ENCODE measurements at regions not wholly inside any gene's neighbourhood (a gene's known extent, or its start where the extent isn't known, plus 50 kb on each side); places are given as distances from the start of the nearest gene placed in this dataset.

- TF ChIP-seq ELF3 (CRISPR knock-in tag; IDR thresholded peaks at IDR 0.05): peak; percentile 89
- TF ChIP-seq MED1 (CRISPR knock-in tag; IDR thresholded peaks at IDR 0.05): peak; percentile 82
- peak; percentile 73 for TF ChIP-seq PHF5A (CRISPR knock-in tag; IDR thresholded peaks at IDR 0.05; ENCODE audit: low read depth, unreplicated experiment)
- peak; percentile 48; the same call in 1 of the 2 replicates for TF ChIP-seq MIER2 (CRISPR knock-in tag; IDR thresholded peaks at IDR 0.05)
- peak; percentile 57; the same call in 1 of the 2 replicates for TF ChIP-seq ZBTB44 (CRISPR knock-in tag; IDR thresholded peaks at IDR 0.05)
- TF ChIP-seq HMG20B (CRISPR knock-in tag; conservative IDR thresholded peaks at IDR 0.05): peak; percentile 98
- TF ChIP-seq ZNF296 (CRISPR knock-in tag; conservative IDR thresholded peaks at IDR 0.05): no peak
- no peak for TF ChIP-seq KAT2B (IDR thresholded peaks at IDR 0.05; ENCODE audit: borderline replicate concordance, low read depth, low read length)
- TF ChIP-seq PHF21A (CRISPR knock-in tag; IDR thresholded peaks at IDR 0.05): peak; percentile 97
- TF ChIP-seq ZNF740 (CRISPR knock-in tag; IDR thresholded peaks at IDR 0.05): no peak
- TF ChIP-seq CSRNP1 (CRISPR knock-in tag; IDR thresholded peaks at IDR 0.05): peak; percentile 40; the same call in 1 of the 2 replicates
- TF ChIP-seq ZNF746 (CRISPR knock-in tag; IDR thresholded peaks at IDR 0.05): no peak
- peak; percentile 92 for TF ChIP-seq RCOR2 (CRISPR knock-in tag; IDR thresholded peaks at IDR 0.05)
- 0 out of 2 replicates have a peak, but pooled peaks have one; percentile 55 for TF ChIP-seq REPIN1 (CRISPR knock-in tag; IDR thresholded peaks at IDR 0.05; ENCODE audit: borderline replicate concordance, low read depth)
- no peak for TF ChIP-seq ZNF704 (CRISPR knock-in tag; IDR thresholded peaks at IDR 0.05; ENCODE audit: borderline replicate concordance)
- TF ChIP-seq ZBTB7B (CRISPR knock-in tag; IDR thresholded peaks at IDR 0.05): peak; percentile 84
- TF ChIP-seq JUND (CRISPR knock-in tag; IDR thresholded peaks at IDR 0.05): 0 out of 2 replicates have a peak, but pooled peaks have one; percentile 31
- peak; percentile 71 to 98; a peak in 3 of 4 replicates for TF ChIP-seq EP300 (IDR thresholded peaks at IDR 0.05; ENCODE audit: low read depth in 2 of 2, low read length in 2 of 2)
- peak; percentile 85 for TF ChIP-seq EP300 (CRISPR knock-in tag; IDR thresholded peaks at IDR 0.05; ENCODE audit: borderline replicate concordance)
- TF ChIP-seq MEIS2 (CRISPR knock-in tag; IDR thresholded peaks at IDR 0.05): peak; percentile 58; the same call in 1 of the 2 replicates
- peak; percentile 83 for TF ChIP-seq PITX1 (CRISPR knock-in tag; IDR thresholded peaks at IDR 0.05)
- peak; percentile 91 for TF ChIP-seq MIXL1 (CRISPR knock-in tag; IDR thresholded peaks at IDR 0.05)
- no peak for TF ChIP-seq ZNF720 (CRISPR knock-in tag; IDR thresholded peaks at IDR 0.05)
- TF ChIP-seq NR2F6 (IDR thresholded peaks at IDR 0.05): peak; percentile 96
- peak; percentile 98 for TF ChIP-seq NR2F6 (CRISPR knock-in tag; IDR thresholded peaks at IDR 0.05)
- peak; percentile 18; the same call in 1 of the 2 replicates for TF ChIP-seq ZBTB37 (CRISPR knock-in tag; IDR thresholded peaks at IDR 0.05)
- TF ChIP-seq RFXANK (CRISPR knock-in tag; IDR thresholded peaks at IDR 0.05): no peak
- TF ChIP-seq HDAC1 (CRISPR knock-in tag; IDR thresholded peaks at IDR 0.05): peak; percentile 87
Observed at GRCh38 chr7:17506095-17506494, 207.6 kb downstream of the AHR start (continued).

All from HepG2 (cell line).